A673 (cell line): ENCODE measurements at regions not wholly inside any gene's neighbourhood (a gene's known extent, or its start where the extent isn't known, plus 50 kb on each side); places are given as distances from the start of the nearest gene placed in this dataset.

Experiments
- BruUV-seq: library from RNA; stranded (reverse); fragments of 400-500 nt; replicated peaks from 2 replicates; lab custom pipeline; 2021; lab: Mats Ljungman, UMichigan
- CTCF ChIA-PET: fragments of 300-600 bp; sonication (Branson Sonifier 250); formaldehyde crosslinking; loops from one replicate; lab custom pipeline; 2022; ENCODE audit warnings: antibody characterized with exemption; lab: Charles Lee
- POLR2A ChIA-PET: fragments of 300-600 bp; sonication (Branson Sonifier 250); formaldehyde crosslinking; loops from one replicate; lab custom pipeline; 2022; ENCODE audit warnings: antibody characterized with exemption; ENCODE audit not compliant: low non-redundant PET; lab: Charles Lee
- DNase-seq: peaks from one replicate; pipeline ENCODE4 v3.0.0-alpha.2; 2015; ENCODE audit warnings: low spot score
- H3K27ac ChIP-seq: fragments of 200-600 bp; sonication (generic); 2 replicates; pipeline ENCODE4 v1.5.1; 2016; ENCODE audit warnings: mixed run types, low read depth, mild to moderate bottlenecking, mixed read lengths, antibody characterized with exemption, low read length; ENCODE audit not compliant: poor library complexity, severe bottlenecking
- H3K27me3 ChIP-seq: fragments of 200-600 bp; sonication (generic); replicated peaks from 2 replicates; pipeline ENCODE4 v1.6.1; 2017; ENCODE audit warnings: mixed run types, low read depth, mild to moderate bottlenecking, mixed read lengths, antibody characterized with exemption, low read length; ENCODE audit not compliant: insufficient read depth, poor library complexity
- H3K36me3 ChIP-seq: fragments of 200-600 bp; sonication (generic); 2 replicates; pipeline ENCODE4 v1.6.1; 2016; ENCODE audit warnings: mixed run types, mild to moderate bottlenecking, mixed read lengths, antibody characterized with exemption, low read length; ENCODE audit not compliant: insufficient read depth, poor library complexity, severe bottlenecking
- H3K4me1 ChIP-seq: fragments of 200-600 bp; sonication (generic); 2 replicates; pipeline ENCODE4 v1.6.1; 2017; ENCODE audit warnings: mixed run types, mild to moderate bottlenecking, mixed read lengths, antibody characterized with exemption, low read length; ENCODE audit not compliant: insufficient read depth, poor library complexity, severe bottlenecking
- H3K4me3 ChIP-seq: fragments of 200-600 bp; sonication (generic); 2 replicates; pipeline ENCODE4 v1.5.1; 2016; ENCODE audit warnings: low read depth, mixed run types, mild to moderate bottlenecking, mixed read lengths, low read length; ENCODE audit not compliant: poor library complexity, severe bottlenecking
- H3K9me3 ChIP-seq: fragments of 200-600 bp; sonication (generic); 2 replicates; pipeline ENCODE4 v1.6.1; 2016; ENCODE audit warnings: mixed run types, low read depth, mild to moderate bottlenecking, mixed read lengths, antibody characterized with exemption, low read length; ENCODE audit not compliant: poor library complexity, severe bottlenecking
- EZH2 ChIP-seq: fragments of 200-600 bp; sonication (generic); IDR thresholded peaks from 2 replicates; pipeline ENCODE4 v1.6.1; 2017; ENCODE audit warnings: borderline replicate concordance, low read depth, mild to moderate bottlenecking, mixed read lengths, antibody characterized with exemption, low read length; ENCODE audit not compliant: poor library complexity, severe bottlenecking
- intact Hi-C: fragments of 100-400 bp; cut with micrococcal nuclease; formaldehyde crosslinking; loops from one replicate; pipeline ENCODE4 v1.10.0; 2022; ENCODE audit not compliant: unreplicated experiment
- TF ChIP-seq, protein P1 (sequence below): fragments of 300-800, 200-600 bp; sonication (generic); conservative IDR thresholded peaks from 2 replicates; pipeline ENCODE4 v1.5.1; 2017; ENCODE audit warnings: low read depth, mild to moderate bottlenecking, antibody characterized with exemption, low read length, moderate library complexity, mixed read lengths

DNA sequence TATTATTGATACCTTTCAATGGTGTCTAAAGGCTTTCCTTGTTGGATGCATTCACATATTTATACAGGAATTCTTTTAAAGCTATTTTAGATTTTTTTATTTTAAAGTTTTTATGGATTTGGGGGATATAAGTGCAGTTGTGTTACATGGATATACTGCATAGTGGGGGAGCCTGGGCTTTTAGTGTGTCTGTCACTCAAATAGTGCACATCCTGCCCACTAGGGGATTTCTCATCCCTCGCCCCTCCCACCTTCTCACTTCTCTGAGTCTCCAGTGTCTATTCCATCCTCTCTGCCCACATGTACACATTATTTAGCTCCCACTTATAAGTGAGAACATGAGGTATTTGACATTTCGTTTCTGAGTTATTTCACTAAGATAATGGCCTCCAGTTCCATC lies 154.0 kb upstream of the MKI67 start:
- H3K36me3 ChIP-seq, result no peaks in the 10 kb centered on the region
- intact Hi-C loops, result no loop called here
- CTCF ChIA-PET, result no interaction called here
- H3K27me3 ChIP-seq, result peaks cover 14% of the 10 kb centered on the region
- H3K4me1 ChIP-seq, result peaks cover 25% of the 10 kb centered on the region
- POLR2A ChIA-PET, result no interaction called here
- TF ChIP-seq, protein P1, sequence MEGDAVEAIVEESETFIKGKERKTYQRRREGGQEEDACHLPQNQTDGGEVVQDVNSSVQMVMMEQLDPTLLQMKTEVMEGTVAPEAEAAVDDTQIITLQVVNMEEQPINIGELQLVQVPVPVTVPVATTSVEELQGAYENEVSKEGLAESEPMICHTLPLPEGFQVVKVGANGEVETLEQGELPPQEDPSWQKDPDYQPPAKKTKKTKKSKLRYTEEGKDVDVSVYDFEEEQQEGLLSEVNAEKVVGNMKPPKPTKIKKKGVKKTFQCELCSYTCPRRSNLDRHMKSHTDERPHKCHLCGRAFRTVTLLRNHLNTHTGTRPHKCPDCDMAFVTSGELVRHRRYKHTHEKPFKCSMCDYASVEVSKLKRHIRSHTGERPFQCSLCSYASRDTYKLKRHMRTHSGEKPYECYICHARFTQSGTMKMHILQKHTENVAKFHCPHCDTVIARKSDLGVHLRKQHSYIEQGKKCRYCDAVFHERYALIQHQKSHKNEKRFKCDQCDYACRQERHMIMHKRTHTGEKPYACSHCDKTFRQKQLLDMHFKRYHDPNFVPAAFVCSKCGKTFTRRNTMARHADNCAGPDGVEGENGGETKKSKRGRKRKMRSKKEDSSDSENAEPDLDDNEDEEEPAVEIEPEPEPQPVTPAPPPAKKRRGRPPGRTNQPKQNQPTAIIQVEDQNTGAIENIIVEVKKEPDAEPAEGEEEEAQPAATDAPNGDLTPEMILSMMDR, result no peak
- no peak for TF ChIP-seq EZH2
- H3K9me3 ChIP-seq, result no peaks in the 10 kb centered on the region
- no peak overlapping the region for H3K4me3 ChIP-seq
- H3K27ac ChIP-seq, result no peak overlapping the region
- peak; percentile 19 for DNase-seq
- BruUV-seq, result no TSS peak

DNA sequence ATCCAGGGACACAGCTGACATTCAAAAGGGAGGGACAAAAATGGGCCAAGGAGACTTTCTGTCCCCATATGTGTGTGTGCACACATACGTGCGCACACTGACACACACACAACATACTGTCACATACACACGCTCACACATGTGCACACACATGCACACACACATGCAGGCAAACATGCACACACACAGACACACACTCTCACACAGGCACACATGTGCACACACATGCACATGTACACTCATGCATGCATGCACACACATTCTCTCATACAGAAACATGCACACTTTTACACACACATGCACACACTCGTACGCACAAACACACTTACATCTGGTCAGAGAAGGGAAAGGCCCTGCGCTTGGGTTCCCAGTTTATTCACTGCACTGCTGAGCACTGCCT lies 155.1 kb upstream of the MKI67 start:
- Histone ChIP-seq H3K4me3 (no peak overlapping the region), H3K4me1 (peaks cover 18% of the 10 kb centered on the region), H3K9me3 (no peaks in the 10 kb centered on the region), H3K27ac (no peak overlapping the region), H3K36me3 (no peaks in the 10 kb centered on the region), H3K27me3 (peaks cover 24% of the 10 kb centered on the region)
- TF ChIP-seq, protein P1, result no peak
- TF ChIP-seq EZH2, result no peak
- ChIA-PET POLR2A (no interaction called here), CTCF (no interaction called here)
- intact Hi-C loops, result no loop called here
- no TSS peak for BruUV-seq
- no peak for DNase-seq

GRCh38 chr10:128281861-128282260 lies 155.6 kb upstream of the MKI67 start:
- ChIA-PET POLR2A (no interaction called here), CTCF (no interaction called here)
- H3K9me3 ChIP-seq, result no peaks in the 10 kb centered on the region
- no peak for DNase-seq
- H3K4me1 ChIP-seq, result peaks cover 14% of the 10 kb centered on the region
- intact Hi-C loops, result no loop called here
- H3K27me3 ChIP-seq, result peaks cover 30% of the 10 kb centered on the region
- no peaks in the 10 kb centered on the region for H3K36me3 ChIP-seq
- no peak overlapping the region for H3K4me3 ChIP-seq
- no peak overlapping the region for H3K27ac ChIP-seq
- no peak for TF ChIP-seq EZH2
- TF ChIP-seq, protein P1, result no peak
- no TSS peak for BruUV-seq
